ENCODE measurements at regions not wholly inside any gene's neighbourhood (a gene's known extent, or its start where the extent isn't known, plus 50 kb on each side); places are given as distances from the start of the nearest gene placed in this dataset.
"Not testable (repeated sequence)": the region's sequence is repeated elsewhere in the genome, so short reads cannot be mapped to it uniquely, and the experiment has no call there.

- H3K27ac ChIP-seq, result no peak overlapping the region
- no peak for TF ChIP-seq ZFX (IDR thresholded peaks at IDR 0.05)
- no peak for TF ChIP-seq CTCF (conservative IDR thresholded peaks at IDR 0.05)
Measured at GRCh38 chr4:45229206-45229605, 502.9 kb upstream of the GNPDA2 start.

GRCh38 chr4:45215976-45216542, 489.7 kb upstream of the GNPDA2 start:
- no peak overlapping the region for H3K27ac ChIP-seq
- TF ChIP-seq CTCF (conservative IDR thresholded peaks at IDR 0.05), result no peak
- no peak for TF ChIP-seq ZFX (IDR thresholded peaks at IDR 0.05)

- not testable (repeated sequence) for H3K27ac ChIP-seq
Measured at GRCh38 chr4:45208476-45208875, 482.1 kb upstream of the GNPDA2 start.

- H3K27ac ChIP-seq, result not testable (repeated sequence)
Measured at GRCh38 chr4:45207864-45208331, 481.5 kb upstream of the GNPDA2 start.

- not testable (repeated sequence) for H3K27ac ChIP-seq
Measured at GRCh38 chr4:45207241-45207863, 481.0 kb upstream of the GNPDA2 start.

GRCh38 chr4:45199736-45200135, 473.4 kb upstream of the GNPDA2 start:
- no peak for TF ChIP-seq ZFX (IDR thresholded peaks at IDR 0.05)
- TF ChIP-seq CTCF (conservative IDR thresholded peaks at IDR 0.05), result no peak
- no peak overlapping the region for H3K27ac ChIP-seq

- TF ChIP-seq CTCF (conservative IDR thresholded peaks at IDR 0.05) (no peak), ZFX (IDR thresholded peaks at IDR 0.05) (no peak)
- no peak overlapping the region for H3K27ac ChIP-seq
Measured at GRCh38 chr4:45188501-45188900, 462.1 kb upstream of the GNPDA2 start.

- TF ChIP-seq CTCF (conservative IDR thresholded peaks at IDR 0.05) (no peak), ZFX (IDR thresholded peaks at IDR 0.05) (no peak)
Measured at GRCh38 chr4:45186249-45186648, 459.9 kb upstream of the GNPDA2 start.

GRCh38 chr4:45183905-45184304, 457.5 kb upstream of the GNPDA2 start:
- TF ChIP-seq ZFX (IDR thresholded peaks at IDR 0.05) (no peak), CTCF (conservative IDR thresholded peaks at IDR 0.05) (no peak)
- no peak overlapping the region for H3K27ac ChIP-seq

More at GRCh38 chr4:45186249-45186648, 459.9 kb upstream of the GNPDA2 start:
- H3K27ac ChIP-seq, result no peak overlapping the region
